ENCODE measurements at regions not wholly inside any gene's neighbourhood (a gene's known extent, or its start where the extent isn't known, plus 50 kb on each side); places are given as distances from the start of the nearest gene placed in this dataset.

- Mint-ChIP-seq H3K27ac (no peak overlapping the region), H3K4me1 (no peaks in the 10 kb centered on the region), H3K9me3 (no peaks in the 10 kb centered on the region), H3K27me3 (no peaks in the 10 kb centered on the region), H3K4me3 (no peak overlapping the region)
- ATAC-seq (no peak), DNase-seq (no peak)
These were observed 305.0 kb downstream of the HLX start for GRCh38 chr1:221184131-221184794.

DNA sequence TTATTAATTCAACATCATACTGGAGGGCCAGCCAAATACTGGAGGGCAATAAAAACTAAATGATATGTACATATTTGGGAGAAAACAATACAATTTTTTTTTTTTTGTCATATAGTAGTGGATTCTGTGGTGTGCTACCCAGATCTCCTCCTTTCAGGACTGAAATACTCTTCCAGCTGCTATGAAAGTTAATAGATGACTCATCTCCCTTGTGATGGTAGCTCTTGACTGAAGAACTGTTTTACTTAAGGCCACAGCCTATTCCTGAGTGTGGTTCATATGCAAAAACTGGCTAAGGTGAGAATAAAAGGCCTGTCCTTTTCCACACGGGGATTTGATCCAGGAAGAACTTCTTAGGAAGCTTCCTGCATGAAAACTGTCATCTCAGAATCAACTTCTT is 307.9 kb downstream of the HLX start:
- H3K4me1 Mint-ChIP-seq: no peaks in the 10 kb centered on the region
- ATAC-seq: no peak
- DNase-seq: no peak
- H3K27ac Mint-ChIP-seq: no peak overlapping the region
- no peaks in the 10 kb centered on the region for H3K9me3 Mint-ChIP-seq
- H3K27me3 Mint-ChIP-seq: no peaks in the 10 kb centered on the region
- H3K4me3 Mint-ChIP-seq: no peak overlapping the region

DNA sequence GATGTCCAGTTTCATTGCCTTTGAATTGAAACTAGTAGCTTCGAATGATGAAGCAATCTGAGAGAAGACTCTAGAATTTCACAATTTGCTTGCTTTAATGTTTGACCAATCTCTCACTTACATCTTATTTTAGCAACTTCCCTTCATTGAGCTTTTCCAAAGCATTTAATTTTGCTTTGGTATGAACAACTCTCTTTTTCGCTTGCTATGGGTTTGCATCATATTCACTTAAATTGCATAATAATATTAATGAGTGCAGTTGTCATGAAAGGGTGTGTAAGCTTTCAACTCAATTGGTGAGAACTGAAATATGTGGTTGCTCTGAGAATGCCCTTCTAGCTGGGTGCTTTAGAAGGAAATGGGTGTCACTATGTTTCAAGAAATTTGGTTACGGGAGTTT is 309.2 kb downstream of the HLX start:
- DNase-seq: no peak
- Mint-ChIP-seq H3K27ac (no peak overlapping the region), H3K4me3 (no peak overlapping the region), H3K9me3 (no peaks in the 10 kb centered on the region), H3K4me1 (no peaks in the 10 kb centered on the region), H3K27me3 (no peaks in the 10 kb centered on the region)
- ATAC-seq: no peak

DNA sequence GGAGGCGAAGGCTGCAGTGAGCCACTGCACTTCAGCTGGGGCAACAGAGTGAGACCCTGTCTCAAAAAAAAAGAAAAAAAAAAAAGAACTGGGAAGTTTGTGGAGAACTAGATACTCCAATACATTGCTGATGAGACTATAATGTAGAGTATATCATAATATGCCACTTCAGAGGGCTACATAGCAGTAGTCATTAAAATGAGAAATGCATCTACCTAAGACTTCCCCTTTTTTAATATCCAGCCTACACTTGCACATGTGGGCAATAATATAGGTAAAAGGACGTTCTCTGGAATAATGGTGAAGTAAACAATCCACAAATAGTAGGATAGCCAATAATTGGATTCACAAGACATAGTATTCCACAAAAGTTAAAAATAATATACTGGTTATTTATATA is 311.0 kb downstream of the HLX start:
- DNase-seq: no peak
- no peaks in the 10 kb centered on the region for H3K4me1 Mint-ChIP-seq
- H3K4me3 Mint-ChIP-seq: no peak overlapping the region
- H3K9me3 Mint-ChIP-seq: no peaks in the 10 kb centered on the region
- no peaks in the 10 kb centered on the region for H3K27me3 Mint-ChIP-seq
- H3K27ac Mint-ChIP-seq: no peak overlapping the region
- ATAC-seq: no peak

GRCh38 chr1:221192055-221192454 is 312.8 kb downstream of the HLX start:
- ATAC-seq: no peak
- no peak overlapping the region for H3K27ac Mint-ChIP-seq
- H3K9me3 Mint-ChIP-seq: no peaks in the 10 kb centered on the region
- peaks cover 11% of the 10 kb centered on the region for H3K27me3 Mint-ChIP-seq
- DNase-seq: no peak
- no peaks in the 10 kb centered on the region for H3K4me1 Mint-ChIP-seq
- H3K4me3 Mint-ChIP-seq: no peak overlapping the region

DNA sequence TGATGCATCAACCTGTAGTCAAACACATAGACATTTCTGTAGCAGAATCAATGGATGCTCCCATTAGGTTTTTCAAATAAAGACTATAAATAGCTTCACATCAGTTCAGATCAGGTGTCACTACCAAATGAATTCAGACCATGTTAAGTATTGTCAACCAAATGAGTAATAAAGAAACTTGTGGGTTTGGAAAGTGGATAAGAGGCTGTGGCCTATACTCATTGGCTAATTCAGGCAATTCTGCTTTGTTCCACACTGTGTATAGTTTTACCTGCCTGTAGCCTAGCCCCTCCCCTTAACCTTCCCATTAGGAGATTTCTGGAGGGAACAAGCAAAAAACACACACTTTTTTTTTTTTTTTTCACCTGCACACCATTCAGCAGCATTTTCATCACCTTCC is 321.2 kb downstream of the HLX start:
- H3K27ac Mint-ChIP-seq: no peak overlapping the region
- ATAC-seq: peak; percentile 85
- DNase-seq: no peak
- H3K27me3 Mint-ChIP-seq: peaks cover 11% of the 10 kb centered on the region
- no peak overlapping the region for H3K4me3 Mint-ChIP-seq
- H3K9me3 Mint-ChIP-seq: no peaks in the 10 kb centered on the region
- H3K4me1 Mint-ChIP-seq: no peaks in the 10 kb centered on the region

- Mint-ChIP-seq H3K9me3 (no peaks in the 10 kb centered on the region), H3K4me3 (no peak overlapping the region), H3K27ac (no peak overlapping the region), H3K4me1 (no peaks in the 10 kb centered on the region), H3K27me3 (peaks cover 7% of the 10 kb centered on the region)
- DNase-seq (no peak), ATAC-seq (no peak)
These were observed 322.5 kb downstream of the HLX start for GRCh38 chr1:221201773-221202172.

DNA sequence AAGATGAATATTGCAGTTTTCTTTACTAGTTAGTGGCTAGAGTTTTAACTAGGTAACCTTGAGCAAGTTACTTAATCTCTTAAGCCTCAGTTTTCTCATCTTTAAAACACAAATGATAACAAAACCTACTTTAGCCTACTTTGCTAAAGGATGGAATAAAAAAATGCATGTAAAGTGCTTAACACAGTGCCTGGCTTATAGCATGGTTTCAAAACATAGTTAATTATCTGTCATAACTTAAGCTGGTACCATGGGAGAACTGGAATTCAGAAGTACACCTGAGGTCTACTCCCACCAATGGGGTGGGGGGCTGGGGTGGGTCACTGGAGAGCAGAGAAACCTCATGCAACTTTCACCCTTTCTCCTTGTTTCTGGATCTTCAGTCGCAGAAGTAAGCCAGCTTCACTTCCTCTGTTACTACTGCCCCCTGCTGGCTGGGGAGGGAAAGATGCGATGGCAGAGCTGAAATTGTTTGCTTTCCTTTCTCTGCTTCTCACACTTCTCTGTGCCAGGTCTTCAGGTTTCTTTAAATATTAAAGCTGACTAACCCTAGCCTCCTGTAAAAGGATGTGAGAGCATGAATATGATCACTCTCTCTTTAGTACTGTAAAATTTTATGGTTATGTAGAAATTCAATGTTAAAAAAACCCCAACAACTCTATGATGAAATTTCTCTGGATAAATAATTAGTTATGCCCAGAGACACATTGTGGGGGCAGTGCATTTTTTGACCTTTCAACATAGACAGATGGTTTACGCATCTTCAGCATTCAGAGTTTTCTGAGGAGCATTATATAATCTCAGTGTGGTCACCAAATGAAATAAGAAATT is 324.2 kb downstream of the HLX start:
- Mint-ChIP-seq H3K27ac (no peak overlapping the region), H3K4me3 (no peak overlapping the region), H3K9me3 (no peaks in the 10 kb centered on the region), H3K27me3 (peaks cover 9% of the 10 kb centered on the region), H3K4me1 (no peaks in the 10 kb centered on the region)
- DNase-seq (peak; percentile 61 to 64), ATAC-seq (no peak)

GRCh38 chr1:221204055-221204833 is 325.0 kb downstream of the HLX start:
- H3K4me3 Mint-ChIP-seq: no peak overlapping the region
- no peak for DNase-seq

GRCh38 chr1:221206076-221206475 is 326.8 kb downstream of the HLX start:
- peaks cover 9% of the 10 kb centered on the region for H3K27me3 Mint-ChIP-seq
- H3K27ac Mint-ChIP-seq: no peak overlapping the region
- H3K9me3 Mint-ChIP-seq: peaks cover 0 to 5% of the 10 kb centered on the region in 2 donors
- no peaks in the 10 kb centered on the region for H3K4me1 Mint-ChIP-seq
- ATAC-seq: no peak
- DNase-seq: no peak
- no peak overlapping the region for H3K4me3 Mint-ChIP-seq

More at GRCh38 chr1:221204055-221204833, 325.0 kb downstream of the HLX start:
- no peak for ATAC-seq
- H3K27ac Mint-ChIP-seq: no peak overlapping the region
- peaks cover 9% of the 10 kb centered on the region for H3K27me3 Mint-ChIP-seq
- H3K9me3 Mint-ChIP-seq: no peaks in the 10 kb centered on the region
- H3K4me1 Mint-ChIP-seq: no peaks in the 10 kb centered on the region

GRCh38 chr1:221212926-221213325 is 333.7 kb downstream of the HLX start:
- ATAC-seq: no peak
- Mint-ChIP-seq H3K9me3 (peaks cover 0 to 5% of the 10 kb centered on the region in 2 donors), H3K27me3 (peaks cover 15% of the 10 kb centered on the region), H3K4me1 (no peaks in the 10 kb centered on the region), H3K27ac (no peak overlapping the region), H3K4me3 (no peak overlapping the region)
- no peak for DNase-seq

GRCh38 chr1:221217029-221217428 is 337.8 kb downstream of the HLX start:
- no peak overlapping the region for H3K4me3 Mint-ChIP-seq
- DNase-seq (no peak), ATAC-seq (no peak)
- peaks cover 22% of the 10 kb centered on the region for H3K27me3 Mint-ChIP-seq
- no peak overlapping the region for H3K27ac Mint-ChIP-seq
- no peaks in the 10 kb centered on the region for H3K4me1 Mint-ChIP-seq
- no peaks in the 10 kb centered on the region for H3K9me3 Mint-ChIP-seq

DNA sequence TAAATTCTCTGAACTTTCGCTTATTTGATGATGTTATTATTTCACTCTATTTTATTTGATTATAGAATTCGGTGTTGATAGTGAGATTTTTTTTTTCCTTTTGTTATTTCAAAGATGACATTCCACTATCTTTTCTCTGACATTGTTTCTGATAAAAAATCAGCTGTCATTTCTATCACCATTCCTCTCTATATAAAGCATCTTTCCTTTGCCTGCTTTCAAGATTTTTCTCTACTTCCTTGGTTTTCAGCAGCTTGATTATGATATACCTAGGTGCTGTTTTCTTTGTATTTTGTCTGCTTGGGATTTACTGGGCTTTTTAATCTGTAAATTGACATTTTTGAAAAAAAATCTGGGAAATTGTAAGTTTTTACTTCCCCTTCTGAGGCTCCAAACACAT is 344.0 kb downstream of the HLX start:
- H3K27me3 Mint-ChIP-seq: peaks cover 16% of the 10 kb centered on the region
- ATAC-seq (no peak), DNase-seq (no peak)
- no peak overlapping the region for H3K4me3 Mint-ChIP-seq
- peaks cover 11 to 32% of the 10 kb centered on the region in 2 donors for H3K9me3 Mint-ChIP-seq
- peaks cover 8% of the 10 kb centered on the region for H3K4me1 Mint-ChIP-seq
- H3K27ac Mint-ChIP-seq: peak overlapping the region in 1 of 2 donors; percentile 30

- DNase-seq (no peak), ATAC-seq (no peak)
- Mint-ChIP-seq H3K4me1 (peaks cover 15% of the 10 kb centered on the region), H3K27me3 (peaks cover 17% of the 10 kb centered on the region), H3K27ac (no peak overlapping the region), H3K4me3 (no peak overlapping the region), H3K9me3 (peaks cover 11 to 32% of the 10 kb centered on the region in 2 donors)
These were observed 348.2 kb downstream of the HLX start for GRCh38 chr1:221227460-221227859.

GRCh38 chr1:221227872-221228337 is 348.7 kb downstream of the HLX start:
- Mint-ChIP-seq H3K4me3 (no peak overlapping the region), H3K9me3 (peaks cover 11 to 32% of the 10 kb centered on the region in 2 donors), H3K27ac (no peak overlapping the region), H3K4me1 (peaks cover 15% of the 10 kb centered on the region), H3K27me3 (peaks cover 17% of the 10 kb centered on the region)
- ATAC-seq: no peak
- DNase-seq: no peak

- no peak for DNase-seq
- Mint-ChIP-seq H3K9me3 (peaks cover 11 to 26% of the 10 kb centered on the region in 2 donors), H3K4me3 (peak overlapping the region in 1 of 2 donors; percentile 54), H3K27ac (no peak overlapping the region), H3K4me1 (peaks cover 15% of the 10 kb centered on the region), H3K27me3 (peaks cover 17% of the 10 kb centered on the region)
- ATAC-seq: no peak
These were observed 349.4 kb downstream of the HLX start for GRCh38 chr1:221228594-221228993.

Measured in stimulated activated naive CD8-positive, alpha-beta T cell treated with anti-CD3 and anti-CD28 coated beads, Interleukin-15, amount 100 ng/mL, for 72 hours (primary cell).